Neural cell (in vitro differentiated cells): ENCODE measurements at regions not wholly inside any gene's neighbourhood (a gene's known extent, or its start where the extent isn't known, plus 50 kb on each side); places are given as distances from the start of the nearest gene placed in this dataset.

Experiments used
- H2AFZ ChIP-seq: fragments of 200-600, 300-800 bp; sonication (generic), shearing (Covaris generic); 2 replicates; pipeline ENCODE4 v1.6.0; 2014; ENCODE audit warnings: low read depth, mild to moderate bottlenecking, antibody characterized with exemption, low read length, moderate library complexity
- H3F3A ChIP-seq: fragments of 200-600 bp; shearing (Covaris generic); 2 replicates; pipeline ENCODE4 v1.6.1; 2016; ENCODE audit warnings: mild to moderate bottlenecking, moderate library complexity, mixed read lengths, antibody characterized with exemption, low read length; ENCODE audit not compliant: insufficient read depth, poor library complexity, severe bottlenecking
- H3K27ac ChIP-seq: fragments of 200-600, 300-800 bp; sonication (generic), shearing (Covaris generic); 2 replicates; pipeline ENCODE4 v1.5.1; 2014; ENCODE audit warnings: mild to moderate bottlenecking, low read length, moderate library complexity
- H3K27me3 ChIP-seq: fragments of 300-800, 200-600 bp; sonication (generic), shearing (Covaris generic); 2 replicates; pipeline ENCODE4 v1.6.0; 2014; ENCODE audit warnings: mild to moderate bottlenecking, low read depth, low read length, moderate library complexity; ENCODE audit not compliant: insufficient read depth
- H3K36me3 ChIP-seq: fragments of 300-800, 200-600 bp; sonication (generic), shearing (Covaris generic); 2 replicates; pipeline ENCODE4 v1.5.1; 2014; ENCODE audit warnings: mild to moderate bottlenecking, antibody characterized with exemption, low read length, moderate library complexity; ENCODE audit not compliant: insufficient read depth
- H3K4me2 ChIP-seq: fragments of 300-800, 200-600 bp; sonication (generic), shearing (Covaris generic); 2 replicates; pipeline ENCODE4 v1.6.0; 2014; ENCODE audit warnings: mild to moderate bottlenecking, low read length
- H3K4me3 ChIP-seq: fragments of 300-800, 200-600 bp; sonication (generic), shearing (Covaris generic); 2 replicates; pipeline ENCODE4 v1.5.1; 2014; ENCODE audit warnings: mild to moderate bottlenecking, low read length, moderate library complexity
- H3K79me2 ChIP-seq: fragments of 200-600 bp; shearing (Covaris generic); replicated peaks from 2 replicates; pipeline ENCODE4 v1.6.0; 2014; ENCODE audit warnings: mild to moderate bottlenecking, low read length, moderate library complexity; ENCODE audit not compliant: insufficient read depth
- H3K9ac ChIP-seq: fragments of 300-800, 200-600 bp; sonication (generic), shearing (Covaris generic); 2 replicates; pipeline ENCODE4 v1.6.1; 2016; ENCODE audit warnings: mild to moderate bottlenecking, low read length, mixed read lengths
- H3K9me2 ChIP-seq: fragments of 200-600 bp; shearing (Covaris generic); 2 replicates; pipeline ENCODE4 v1.6.1; 2016; ENCODE audit warnings: mild to moderate bottlenecking, low read length, mixed read lengths; ENCODE audit not compliant: insufficient read depth
- H3K9me3 ChIP-seq: fragments of 200-600, 300-800 bp; sonication (generic), shearing (Covaris generic); 2 replicates; pipeline ENCODE4 v1.6.1; 2016; ENCODE audit warnings: mild to moderate bottlenecking, mixed run types, low read length, moderate library complexity, mixed read lengths
- H4K20me1 ChIP-seq: fragments of 200-600 bp; shearing (Covaris generic); 2 replicates; pipeline ENCODE4 v1.6.1; 2016; ENCODE audit warnings: mild to moderate bottlenecking, mixed run types; ENCODE audit not compliant: insufficient read depth
- CTCF ChIP-seq: fragments of 450-650 bp; IDR thresholded peaks from 2 replicates; pipeline ENCODE4 v1.5.1; 2014; ENCODE audit warnings: antibody characterized with exemption, mild to moderate bottlenecking, moderate library complexity; ENCODE audit not compliant: poor library complexity, severe bottlenecking
- EP300 ChIP-seq: fragments of 450-650 bp; conservative IDR thresholded peaks from 2 replicates; pipeline ENCODE4 v1.6.1; 2014; ENCODE audit warnings: antibody characterized with exemption, mild to moderate bottlenecking, moderate library complexity; ENCODE audit not compliant: poor library complexity, severe bottlenecking
- EZH2 ChIP-seq: fragments of 200-600, 300-800 bp; shearing (Covaris generic), sonication (generic); IDR thresholded peaks from 2 replicates; pipeline ENCODE4 v1.6.1; 2014; ENCODE audit warnings: antibody characterized with exemption, low read length, borderline replicate concordance, mild to moderate bottlenecking; ENCODE audit not compliant: insufficient read depth, poor library complexity, severe bottlenecking
- MXI1 ChIP-seq: fragments of 450-650 bp; conservative IDR thresholded peaks from 2 replicates; pipeline ENCODE4 v1.6.1; 2014; ENCODE audit warnings: antibody characterized with exemption, mild to moderate bottlenecking; ENCODE audit not compliant: poor library complexity, severe bottlenecking
- POLR2AphosphoS5 ChIP-seq: IDR thresholded peaks from 2 replicates; pipeline ENCODE4 v1.6.1; 2012
- RAD21 ChIP-seq: fragments of 450-650 bp; conservative IDR thresholded peaks from 2 replicates; pipeline ENCODE4 v1.6.1; 2014; ENCODE audit warnings: antibody characterized with exemption, mild to moderate bottlenecking, moderate library complexity
- SMC3 ChIP-seq: fragments of 450-650 bp; conservative IDR thresholded peaks from 2 replicates; pipeline ENCODE4 v1.6.1; 2014; ENCODE audit warnings: antibody characterized with exemption, mild to moderate bottlenecking, moderate library complexity; ENCODE audit not compliant: poor library complexity
- TAF1 ChIP-seq: IDR thresholded peaks from 2 replicates; pipeline ENCODE4 v1.6.1; 2012; ENCODE audit warnings: low read depth
- TF ChIP-seq, protein P1 (sequence below): IDR thresholded peaks from 2 replicates; pipeline ENCODE4 v1.6.1; 2012; ENCODE audit warnings: borderline replicate concordance

DNA sequence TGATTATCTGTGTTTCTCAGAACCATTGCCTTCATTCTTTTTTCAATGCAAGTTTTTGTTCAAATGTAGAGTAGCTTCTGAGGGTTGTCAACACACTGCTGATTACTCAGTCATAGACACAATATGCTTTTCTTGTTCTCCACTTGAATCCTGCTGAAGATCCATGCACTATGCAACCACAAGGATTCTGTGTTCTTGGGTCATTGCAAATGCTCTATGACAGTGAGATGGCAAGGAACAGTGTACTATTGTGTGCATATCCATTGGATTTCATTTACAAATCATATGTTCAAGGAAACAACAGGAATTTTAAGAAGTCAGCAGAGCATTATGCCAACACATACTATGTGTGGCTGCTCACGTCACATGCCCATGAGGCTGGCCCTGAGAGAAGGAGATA, 1590.2 kb downstream of the EFNA5 start:
- no peaks in the 10 kb centered on the region for H3K36me3 ChIP-seq
- H3K4me2 ChIP-seq, result no peak overlapping the region
- no peaks in the 10 kb centered on the region for H4K20me1 ChIP-seq
- no peak overlapping the region for H3K27ac ChIP-seq
- no peak overlapping the region for H3K4me3 ChIP-seq
- no peaks in the 10 kb centered on the region for H3F3A ChIP-seq
- H3K27me3 ChIP-seq, result no peaks in the 10 kb centered on the region
- no peaks in the 10 kb centered on the region for H3K9me2 ChIP-seq
- TF ChIP-seq EP300 (no peak), RAD21 (no peak), SMC3 (no peak), MXI1 (no peak), CTCF (no peak), POLR2AphosphoS5 (no peak), EZH2 (no peak), TAF1 (no peak)
- TF ChIP-seq, protein P1, sequence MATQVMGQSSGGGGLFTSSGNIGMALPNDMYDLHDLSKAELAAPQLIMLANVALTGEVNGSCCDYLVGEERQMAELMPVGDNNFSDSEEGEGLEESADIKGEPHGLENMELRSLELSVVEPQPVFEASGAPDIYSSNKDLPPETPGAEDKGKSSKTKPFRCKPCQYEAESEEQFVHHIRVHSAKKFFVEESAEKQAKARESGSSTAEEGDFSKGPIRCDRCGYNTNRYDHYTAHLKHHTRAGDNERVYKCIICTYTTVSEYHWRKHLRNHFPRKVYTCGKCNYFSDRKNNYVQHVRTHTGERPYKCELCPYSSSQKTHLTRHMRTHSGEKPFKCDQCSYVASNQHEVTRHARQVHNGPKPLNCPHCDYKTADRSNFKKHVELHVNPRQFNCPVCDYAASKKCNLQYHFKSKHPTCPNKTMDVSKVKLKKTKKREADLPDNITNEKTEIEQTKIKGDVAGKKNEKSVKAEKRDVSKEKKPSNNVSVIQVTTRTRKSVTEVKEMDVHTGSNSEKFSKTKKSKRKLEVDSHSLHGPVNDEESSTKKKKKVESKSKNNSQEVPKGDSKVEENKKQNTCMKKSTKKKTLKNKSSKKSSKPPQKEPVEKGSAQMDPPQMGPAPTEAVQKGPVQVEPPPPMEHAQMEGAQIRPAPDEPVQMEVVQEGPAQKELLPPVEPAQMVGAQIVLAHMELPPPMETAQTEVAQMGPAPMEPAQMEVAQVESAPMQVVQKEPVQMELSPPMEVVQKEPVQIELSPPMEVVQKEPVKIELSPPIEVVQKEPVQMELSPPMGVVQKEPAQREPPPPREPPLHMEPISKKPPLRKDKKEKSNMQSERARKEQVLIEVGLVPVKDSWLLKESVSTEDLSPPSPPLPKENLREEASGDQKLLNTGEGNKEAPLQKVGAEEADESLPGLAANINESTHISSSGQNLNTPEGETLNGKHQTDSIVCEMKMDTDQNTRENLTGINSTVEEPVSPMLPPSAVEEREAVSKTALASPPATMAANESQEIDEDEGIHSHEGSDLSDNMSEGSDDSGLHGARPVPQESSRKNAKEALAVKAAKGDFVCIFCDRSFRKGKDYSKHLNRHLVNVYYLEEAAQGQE, result no peak
- no peaks in the 10 kb centered on the region for H3K79me2 ChIP-seq
- no peaks in the 10 kb centered on the region for H3K9me3 ChIP-seq
- H2AFZ ChIP-seq, result no peak overlapping the region
- H3K9ac ChIP-seq, result no peak overlapping the region

DNA sequence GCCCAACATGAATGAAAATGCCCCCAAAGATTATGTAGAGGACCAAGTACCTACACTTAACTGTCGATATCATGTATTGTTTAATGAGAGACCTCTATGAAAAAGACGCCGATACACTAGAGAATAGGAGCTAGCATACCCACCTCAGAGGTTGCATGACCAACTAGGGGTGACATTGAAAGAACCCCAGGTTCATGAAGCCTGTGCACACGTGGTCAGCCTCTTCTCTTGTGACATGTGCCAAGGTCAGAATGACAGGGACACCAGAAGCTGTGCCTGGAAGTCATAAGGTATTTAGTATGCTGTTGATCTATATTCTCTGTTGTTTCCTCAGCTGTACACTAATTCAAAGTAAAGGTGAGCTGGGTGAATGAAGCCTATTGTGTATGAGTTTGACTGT, 1594.1 kb downstream of the EFNA5 start:
- Histone ChIP-seq H4K20me1 (no peaks in the 10 kb centered on the region), H3K9ac (no peak overlapping the region)

More for the DNA sequence above, 1594.1 kb downstream of the EFNA5 start:
- TF ChIP-seq EP300 (no peak), TAF1 (no peak), SMC3 (no peak), EZH2 (no peak), RAD21 (no peak), MXI1 (no peak), POLR2AphosphoS5 (no peak), CTCF (no peak)
- TF ChIP-seq, protein P1, result no peak
- Histone ChIP-seq H2AFZ (no peak overlapping the region), H3K4me3 (no peak overlapping the region), H3F3A (no peaks in the 10 kb centered on the region), H3K27ac (no peak overlapping the region), H3K27me3 (no peaks in the 10 kb centered on the region), H3K4me2 (no peak overlapping the region), H3K36me3 (no peaks in the 10 kb centered on the region), H3K79me2 (no peaks in the 10 kb centered on the region), H3K9me3 (no peaks in the 10 kb centered on the region), H3K9me2 (no peaks in the 10 kb centered on the region)
